Transverse colon (tissue), 4 donors: ENCODE measurements at regions not wholly inside any gene's neighbourhood (a gene's known extent, or its start where the extent isn't known, plus 50 kb on each side); places are given as distances from the start of the nearest gene placed in this dataset.

Source experiments
- DNase-seq: peaks from one replicate; pipeline ENCODE4 v3.0.0-alpha.2; 2019
- H3K27ac ChIP-seq, 4 donors: fragments of 200-600 bp; sonication (generic); 2 replicates each; pipeline ENCODE4 v1.5.1; 2016 to 2018; ENCODE audit warnings: inconsistent platforms in 4 of 4
- H3K27me3 ChIP-seq: fragments of 200-600 bp; sonication (generic); 2 replicates; pipeline ENCODE4 v1.5.1; 2017; ENCODE audit warnings: inconsistent platforms
- H3K36me3 ChIP-seq, 4 donors: fragments of 200-600 bp; sonication (generic); 2 replicates each; pipeline ENCODE4 v1.5.1; 2017 to 2019; ENCODE audit warnings: inconsistent platforms in 4 of 4
- H3K4me1 ChIP-seq, 4 donors: fragments of 200-600 bp; sonication (generic); 2 replicates each; pipeline ENCODE4 v1.5.1; 2017 to 2020; ENCODE audit warnings: inconsistent platforms in 4 of 4
- H3K4me3 ChIP-seq, 4 donors: fragments of 200-600 bp; sonication (generic); 1 replicate in 1 of 4; 2 replicates in 3 of 4; pipeline versions ENCODE4 v1.5.1 to v1.6.1; 2017 to 2019; ENCODE audit warnings: inconsistent platforms in 4 of 4
- H3K9me3 ChIP-seq, 2 donors: fragments of 200-600 bp; sonication (generic); 2 replicates each; pipeline ENCODE4 v1.5.1; 2017 to 2019; ENCODE audit warnings: inconsistent platforms in 2 of 2
- CTCF ChIP-seq, 5 experiments: fragments of 200-600 bp in 3 of 5; fragments of 450-650 bp in 2 of 5; sonication (generic) in 3 of 5; IDR thresholded peaks; 1 replicate in 2 of 5; 2 replicates in 3 of 5; pipeline ENCODE4 v1.5.1; 2016 to 2017; ENCODE audit warnings: antibody characterized with exemption in 5 of 5, inconsistent platforms in 3 of 5, mild to moderate bottlenecking in 2 of 5, moderate library complexity in 1 of 5
- EP300 ChIP-seq: sonication (generic); formaldehyde crosslinking; IDR thresholded peaks from one replicate; pipeline ENCODE4 v1.6.1; 2017; ENCODE audit warnings: antibody characterized with exemption, low read depth
- POLR2A ChIP-seq: fragments of 450-650 bp; IDR thresholded peaks from one replicate; pipeline ENCODE4 v1.6.1; 2016; ENCODE audit warnings: antibody characterized with exemption, mild to moderate bottlenecking, moderate library complexity
- POLR2AphosphoS5 ChIP-seq, 3 donors: sonication (generic); formaldehyde crosslinking; IDR thresholded peaks; one replicate each; pipeline ENCODE4 v1.6.1; 2016; ENCODE audit warnings: antibody characterized with exemption in 3 of 3
- WGBS, 2 donors: methylation state at CpG; one replicate each; pipeline ENCODE4 v1.1.5; 2018; ENCODE audit warnings: low coverage in 1 of 2; 5-methylcytosine and 5-hydroxymethylcytosine counted together
- in situ Hi-C, 4 donors: fragments of 200-750 bp; cut with MboI; loops; one replicate each; pipeline versions ENCODE4 v1.15.0 to v1.15.1; 2017; ENCODE audit warnings: low sequenced_read_pairs in 3 of 4, low pct_ligation_motif_present in 1 of 4, low pct_unique_long_range_greater_than_20kb in 1 of 4
- intact Hi-C: fragments of 100-400 bp; cut with DNase I; formaldehyde crosslinking; loops from one replicate; pipeline ENCODE4 v1.15.1; 2023; ENCODE audit warnings: low total_unique reads

- H3K36me3 ChIP-seq, result no peaks in the 10 kb centered on the region
- 54 to 64% methylated on average over 2 of the region's 2 CpGs for WGBS, 2 donors
- H3K27ac ChIP-seq, result no peak overlapping the region
- TF ChIP-seq CTCF (IDR thresholded peaks at IDR 0.05), result no peak
- no peak for TF ChIP-seq EP300
- TF ChIP-seq POLR2AphosphoS5 (IDR thresholded peaks at IDR 0.05), result no peak
- no peak for TF ChIP-seq POLR2A
- H3K4me1 ChIP-seq, result no peaks in the 10 kb centered on the region
- no peak for DNase-seq
- in situ Hi-C loops, result no loop called here
- no peaks in the 10 kb centered on the region for H3K9me3 ChIP-seq
- H3K4me3 ChIP-seq, result no peak overlapping the region
- no peaks in the 10 kb centered on the region for H3K27me3 ChIP-seq
- intact Hi-C loops, result no loop called here
These were observed 614.4 kb upstream of the NR3C2 start for GRCh38 chr4:149056615-149057014.

GRCh38 chr4:149055624-149056023 is 613.4 kb upstream of the NR3C2 start:
- Histone ChIP-seq H3K4me1 (no peaks in the 10 kb centered on the region), H3K4me3 (no peak overlapping the region), H3K36me3 (no peaks in the 10 kb centered on the region), H3K27ac (no peak overlapping the region), H3K27me3 (no peaks in the 10 kb centered on the region), H3K9me3 (no peaks in the 10 kb centered on the region)
- in situ Hi-C loops (no loop called here), intact Hi-C loops (no loop called here)
- WGBS, 2 donors, result 44% methylated on average over 1 of the region's 1 CpG; no CpG with 5 or more reads in 1 of the 2 donors
- DNase-seq, result no peak
- no peak for TF ChIP-seq POLR2A

GRCh38 chr4:149050840-149051239 is 608.6 kb upstream of the NR3C2 start:
- H3K4me3 ChIP-seq, result no peak overlapping the region
- in situ Hi-C loops, result no loop called here
- no peaks in the 10 kb centered on the region for H3K36me3 ChIP-seq
- no peaks in the 10 kb centered on the region for H3K27me3 ChIP-seq
- TF ChIP-seq POLR2AphosphoS5 (IDR thresholded peaks at IDR 0.05) (no peak), CTCF (IDR thresholded peaks at IDR 0.05) (no peak), POLR2A (no peak), EP300 (no peak)
- DNase-seq, result no peak
- intact Hi-C loops, result no loop called here
- no peaks in the 10 kb centered on the region for H3K9me3 ChIP-seq
- WGBS, 2 donors, result 89 to 92% methylated on average over 4 to 5 of the region's 5 CpGs
- no peaks in the 10 kb centered on the region for H3K4me1 ChIP-seq
- H3K27ac ChIP-seq, result no peak overlapping the region

GRCh38 chr4:149048451-149049143 is 606.4 kb upstream of the NR3C2 start:
- 88 to 93% methylated on average over 3 of the region's 3 CpGs for WGBS, 2 donors
- TF ChIP-seq POLR2AphosphoS5 (IDR thresholded peaks at IDR 0.05), result no peak
- no peak for TF ChIP-seq EP300
- TF ChIP-seq POLR2A, result no peak
- no peak for TF ChIP-seq CTCF (IDR thresholded peaks at IDR 0.05)
- Histone ChIP-seq H3K4me1 (no peaks in the 10 kb centered on the region), H3K36me3 (no peaks in the 10 kb centered on the region), H3K27me3 (no peaks in the 10 kb centered on the region), H3K27ac (no peak overlapping the region), H3K9me3 (no peaks in the 10 kb centered on the region), H3K4me3 (no peak overlapping the region)
- intact Hi-C loops (no loop called here), in situ Hi-C loops (no loop called here)
- DNase-seq, result no peak

- Histone ChIP-seq H3K36me3 (no peaks in the 10 kb centered on the region), H3K9me3 (no peaks in the 10 kb centered on the region), H3K4me1 (no peaks in the 10 kb centered on the region), H3K4me3 (no peak overlapping the region), H3K27me3 (no peaks in the 10 kb centered on the region), H3K27ac (no peak overlapping the region)
- TF ChIP-seq POLR2A (no peak), POLR2AphosphoS5 (IDR thresholded peaks at IDR 0.05) (no peak), EP300 (no peak), CTCF (IDR thresholded peaks at IDR 0.05) (no peak)
- in situ Hi-C loops (no loop called here), intact Hi-C loops (no loop called here)
- 89 to 96% methylated on average over 2 of the region's 2 CpGs for whole genome bisulfite sequencing, 2 donors
- DNase-seq, result no peak
These were observed 605.2 kb upstream of the NR3C2 start for GRCh38 chr4:149047368-149047767.
